HEK293T (cell line): ENCODE measurements at regions not wholly inside any gene's neighbourhood (a gene's known extent, or its start where the extent isn't known, plus 50 kb on each side); places are given as distances from the start of the nearest gene placed in this dataset.

Source experiments
- BHLHE40 ChIP-seq: fragments of 450-650 bp; IDR thresholded peaks from 2 replicates; pipeline ENCODE4 v1.6.1; 2016; ENCODE audit warnings: mild to moderate bottlenecking, moderate library complexity, borderline replicate concordance
- HDGF ChIP-seq: fragments of 450-650 bp; IDR thresholded peaks from 2 replicates; pipeline ENCODE4 v1.6.1; 2017; ENCODE audit warnings: antibody characterized with exemption, borderline replicate concordance

DNA sequence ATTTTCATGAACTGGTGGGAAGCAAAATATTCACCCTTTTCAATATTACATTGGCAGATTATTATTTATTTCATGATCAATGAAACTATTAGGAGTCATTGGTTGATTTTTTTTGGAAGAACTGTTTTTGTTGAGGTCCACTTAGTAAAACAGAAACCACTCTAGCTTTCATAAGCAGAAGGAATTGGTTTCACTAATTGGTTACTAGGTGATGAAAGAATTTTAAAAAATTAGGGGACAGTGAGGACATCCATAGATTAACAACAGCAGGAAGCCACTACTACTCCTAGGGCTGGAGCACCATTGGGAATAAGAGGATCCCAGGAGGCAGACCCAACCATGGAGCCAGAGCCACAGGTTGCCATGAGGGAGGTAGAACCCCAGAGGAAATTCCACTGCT lies 74.4 kb upstream of the KCNA4 start:
- TF ChIP-seq BHLHE40 (no peak), HDGF (no peak)
